ENCODE measurements at regions not wholly inside any gene's neighbourhood (a gene's known extent, or its start where the extent isn't known, plus 50 kb on each side); places are given as distances from the start of the nearest gene placed in this dataset.

GRCh38 chr7:86592185-86592584 lies 51.5 kb upstream of the GRM3 start:
- 43 to 52% methylated on average over 1 of the region's 1 CpG for WGBS, 2 donors (ENCODE audit: low coverage in 1 of 2)
- H3K9me3 ChIP-seq = no peaks in the 10 kb centered on the region
- H3K27me3 ChIP-seq = no peaks in the 10 kb centered on the region
- intact Hi-C loops (cut with DNase I; ENCODE audit: low total_unique reads) (no loop called here), in situ Hi-C loops (cut with MboI; ENCODE audit: low pct_ligation_motif_present in 1 of 4, low pct_unique_long_range_greater_than_20kb in 1 of 4, low sequenced_read_pairs in 3 of 4) (no loop called here)
- H3K4me3 ChIP-seq = no peak overlapping the region
- no peak for DNase-seq
- TF ChIP-seq POLR2AphosphoS5 (IDR thresholded peaks at IDR 0.05) = no peak
- TF ChIP-seq EP300 (IDR thresholded peaks at IDR 0.05; ENCODE audit: low read depth) = no peak
- TF ChIP-seq CTCF (IDR thresholded peaks at IDR 0.05) = no peak
- H3K36me3 ChIP-seq = no peaks in the 10 kb centered on the region
- H3K4me1 ChIP-seq = no peaks in the 10 kb centered on the region
- no peak overlapping the region for H3K27ac ChIP-seq

- no peak for DNase-seq
- TF ChIP-seq EP300 (IDR thresholded peaks at IDR 0.05; ENCODE audit: low read depth) = no peak
- no peak for TF ChIP-seq POLR2AphosphoS5 (IDR thresholded peaks at IDR 0.05)
- TF ChIP-seq POLR2A (IDR thresholded peaks at IDR 0.05) = no peak
- no peak for TF ChIP-seq CTCF (IDR thresholded peaks at IDR 0.05)
- no peak overlapping the region for H3K4me3 ChIP-seq
- H3K9me3 ChIP-seq = no peaks in the 10 kb centered on the region
- no peaks in the 10 kb centered on the region for H3K4me1 ChIP-seq
- in situ Hi-C loops (cut with MboI; ENCODE audit: low pct_ligation_motif_present in 1 of 4, low pct_unique_long_range_greater_than_20kb in 1 of 4, low sequenced_read_pairs in 3 of 4) = no loop called here
- intact Hi-C loops (cut with DNase I; ENCODE audit: low total_unique reads) = no loop called here
- H3K27ac ChIP-seq = no peak overlapping the region
- H3K36me3 ChIP-seq = no peaks in the 10 kb centered on the region
- 87 to 91% methylated on average over 9 of the region's 9 CpGs for WGBS, 2 donors (ENCODE audit: low coverage in 1 of 2)
- no peaks in the 10 kb centered on the region for H3K27me3 ChIP-seq
Measured at GRCh38 chr7:86574006-86574405, 69.7 kb upstream of the GRM3 start.

- Histone ChIP-seq H3K36me3 (no peaks in the 10 kb centered on the region), H3K9me3 (no peaks in the 10 kb centered on the region), H3K27ac (no peak overlapping the region), H3K4me3 (no peak overlapping the region), H3K27me3 (no peaks in the 10 kb centered on the region), H3K4me1 (no peaks in the 10 kb centered on the region)
- TF ChIP-seq POLR2A (IDR thresholded peaks at IDR 0.05) (no peak), POLR2AphosphoS5 (IDR thresholded peaks at IDR 0.05) (no peak), CTCF (IDR thresholded peaks at IDR 0.05) (no peak), EP300 (IDR thresholded peaks at IDR 0.05; ENCODE audit: low read depth) (no peak)
- intact Hi-C loops (cut with DNase I; ENCODE audit: low total_unique reads) = no loop called here
- in situ Hi-C loops (cut with MboI; ENCODE audit: low pct_ligation_motif_present in 1 of 4, low pct_unique_long_range_greater_than_20kb in 1 of 4, low sequenced_read_pairs in 3 of 4) = no loop called here
- WGBS, 2 donors (ENCODE audit: low coverage in 1 of 2) = 45 to 49% methylated on average over 8 of the region's 8 CpGs
- no peak for DNase-seq
Measured at GRCh38 chr7:86558680-86559501, 84.8 kb upstream of the GRM3 start.

- in situ Hi-C loops (cut with MboI; ENCODE audit: low pct_ligation_motif_present in 1 of 4, low pct_unique_long_range_greater_than_20kb in 1 of 4, low sequenced_read_pairs in 3 of 4) = no loop called here
- Histone ChIP-seq H3K27ac (no peak overlapping the region), H3K4me1 (no peaks in the 10 kb centered on the region), H3K36me3 (no peaks in the 10 kb centered on the region), H3K9me3 (no peaks in the 10 kb centered on the region), H3K4me3 (no peak overlapping the region), H3K27me3 (no peaks in the 10 kb centered on the region)
- TF ChIP-seq EP300 (IDR thresholded peaks at IDR 0.05; ENCODE audit: low read depth) (no peak), POLR2A (IDR thresholded peaks at IDR 0.05) (no peak), CTCF (IDR thresholded peaks at IDR 0.05) (no peak)
- intact Hi-C loops (cut with DNase I; ENCODE audit: low total_unique reads) = loop anchor here (5.0 kb wide), 1 partner anchor 1517 kb away; no protein-coding TSS in a partner anchor
- WGBS, 2 donors (ENCODE audit: low coverage in 1 of 2) = 86% methylated on average over 5 of the region's 5 CpGs; no CpG with 5 or more reads in 1 of the 2 donors
- DNase-seq = no peak
Measured at GRCh38 chr7:86534641-86535040, 109.1 kb upstream of the GRM3 start.
